ENCODE measurements at regions not wholly inside any gene's neighbourhood (a gene's known extent, or its start where the extent isn't known, plus 50 kb on each side); places are given as distances from the start of the nearest gene placed in this dataset.

GRCh38 chr5:15387931-15388524 is 112.0 kb upstream of the FBXL7 start:
- TF ChIP-seq, protein P1, sequence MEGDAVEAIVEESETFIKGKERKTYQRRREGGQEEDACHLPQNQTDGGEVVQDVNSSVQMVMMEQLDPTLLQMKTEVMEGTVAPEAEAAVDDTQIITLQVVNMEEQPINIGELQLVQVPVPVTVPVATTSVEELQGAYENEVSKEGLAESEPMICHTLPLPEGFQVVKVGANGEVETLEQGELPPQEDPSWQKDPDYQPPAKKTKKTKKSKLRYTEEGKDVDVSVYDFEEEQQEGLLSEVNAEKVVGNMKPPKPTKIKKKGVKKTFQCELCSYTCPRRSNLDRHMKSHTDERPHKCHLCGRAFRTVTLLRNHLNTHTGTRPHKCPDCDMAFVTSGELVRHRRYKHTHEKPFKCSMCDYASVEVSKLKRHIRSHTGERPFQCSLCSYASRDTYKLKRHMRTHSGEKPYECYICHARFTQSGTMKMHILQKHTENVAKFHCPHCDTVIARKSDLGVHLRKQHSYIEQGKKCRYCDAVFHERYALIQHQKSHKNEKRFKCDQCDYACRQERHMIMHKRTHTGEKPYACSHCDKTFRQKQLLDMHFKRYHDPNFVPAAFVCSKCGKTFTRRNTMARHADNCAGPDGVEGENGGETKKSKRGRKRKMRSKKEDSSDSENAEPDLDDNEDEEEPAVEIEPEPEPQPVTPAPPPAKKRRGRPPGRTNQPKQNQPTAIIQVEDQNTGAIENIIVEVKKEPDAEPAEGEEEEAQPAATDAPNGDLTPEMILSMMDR (conservative IDR thresholded peaks at IDR 0.05 in 1 of 2, IDR thresholded peaks at IDR 0.05 in 1 of 2; ENCODE audit: low read depth in 1 of 2, low read length in 2 of 2), result no peak
- no peak for TF ChIP-seq EZH2 (IDR thresholded peaks at IDR 0.05; ENCODE audit: low read length, missing control alignments)
